ENCODE measurements at regions not wholly inside any gene's neighbourhood (a gene's known extent, or its start where the extent isn't known, plus 50 kb on each side); places are given as distances from the start of the nearest gene placed in this dataset.

DNA sequence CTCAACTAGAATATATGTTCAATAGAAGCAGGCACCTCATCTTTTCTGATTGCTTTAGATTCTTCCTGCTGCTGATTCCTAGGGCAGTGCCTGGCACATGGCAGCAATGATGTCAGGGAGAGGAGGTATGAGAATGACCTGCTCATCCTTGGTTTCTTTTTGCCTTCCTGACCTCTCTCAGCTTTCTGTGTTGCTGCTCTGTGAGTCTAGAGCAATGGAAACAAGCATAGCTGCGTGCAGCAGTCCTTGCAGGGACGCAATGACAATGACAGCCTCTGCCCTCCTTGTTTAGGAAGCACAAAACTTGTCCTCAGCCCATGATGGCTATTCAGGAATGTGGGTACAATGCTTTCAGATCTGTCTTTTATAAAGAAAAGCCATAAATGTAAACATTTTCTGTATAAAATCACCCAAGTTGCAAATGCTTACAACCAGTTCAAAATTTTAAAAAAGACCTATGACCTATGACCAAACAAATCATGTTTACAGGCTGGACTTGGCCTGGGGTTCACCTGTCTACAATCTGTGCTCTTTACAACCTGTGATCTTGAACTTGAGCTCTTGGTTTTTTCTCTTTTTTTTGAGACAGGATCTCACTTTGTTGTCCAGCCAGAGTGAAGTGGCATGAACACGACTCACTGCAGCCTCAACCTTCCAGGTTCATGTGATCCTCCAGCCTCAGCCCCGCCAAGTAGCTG lies 549.4 kb upstream of the ATP2B1 start:
- TF ChIP-seq, protein P1, sequence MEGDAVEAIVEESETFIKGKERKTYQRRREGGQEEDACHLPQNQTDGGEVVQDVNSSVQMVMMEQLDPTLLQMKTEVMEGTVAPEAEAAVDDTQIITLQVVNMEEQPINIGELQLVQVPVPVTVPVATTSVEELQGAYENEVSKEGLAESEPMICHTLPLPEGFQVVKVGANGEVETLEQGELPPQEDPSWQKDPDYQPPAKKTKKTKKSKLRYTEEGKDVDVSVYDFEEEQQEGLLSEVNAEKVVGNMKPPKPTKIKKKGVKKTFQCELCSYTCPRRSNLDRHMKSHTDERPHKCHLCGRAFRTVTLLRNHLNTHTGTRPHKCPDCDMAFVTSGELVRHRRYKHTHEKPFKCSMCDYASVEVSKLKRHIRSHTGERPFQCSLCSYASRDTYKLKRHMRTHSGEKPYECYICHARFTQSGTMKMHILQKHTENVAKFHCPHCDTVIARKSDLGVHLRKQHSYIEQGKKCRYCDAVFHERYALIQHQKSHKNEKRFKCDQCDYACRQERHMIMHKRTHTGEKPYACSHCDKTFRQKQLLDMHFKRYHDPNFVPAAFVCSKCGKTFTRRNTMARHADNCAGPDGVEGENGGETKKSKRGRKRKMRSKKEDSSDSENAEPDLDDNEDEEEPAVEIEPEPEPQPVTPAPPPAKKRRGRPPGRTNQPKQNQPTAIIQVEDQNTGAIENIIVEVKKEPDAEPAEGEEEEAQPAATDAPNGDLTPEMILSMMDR (IDR thresholded peaks at IDR 0.05), result no peak
- no peak for TF ChIP-seq POLR2A (IDR thresholded peaks at IDR 0.05)

Measured in thyroid gland (tissue), 4 donors.